HG03103 (cell line): ENCODE measurements at regions not wholly inside any gene's neighbourhood (a gene's known extent, or its start where the extent isn't known, plus 50 kb on each side); places are given as distances from the start of the nearest gene placed in this dataset.
"Not testable (repeated sequence)": the region's sequence is repeated elsewhere in the genome, so short reads cannot be mapped to it uniquely, and the experiment has no call there.

Experiments used
- ATAC-seq: cut with Tn5 transposase; IDR thresholded peaks from one replicate; pipeline ENCODE4 v1.9.1; 2021; ENCODE audit warnings: low read depth; ENCODE audit not compliant: unreplicated experiment

GRCh38 chr4:171538601-171539100, 274.6 kb upstream of the GALNTL6 start:
- no peak for ATAC-seq

GRCh38 chr4:171534391-171534790, 278.8 kb upstream of the GALNTL6 start:
- ATAC-seq = no peak

GRCh38 chr4:171532968-171533367, 280.2 kb upstream of the GALNTL6 start:
- no peak for ATAC-seq

GRCh38 chr4:171524903-171525302, 288.3 kb upstream of the GALNTL6 start:
- no peak for ATAC-seq

GRCh38 chr4:171521726-171522125, 291.5 kb upstream of the GALNTL6 start:
- no peak for ATAC-seq

GRCh38 chr4:171519457-171519856, 293.7 kb upstream of the GALNTL6 start:
- no peak for ATAC-seq

GRCh38 chr4:171517883-171518282, 295.3 kb upstream of the GALNTL6 start:
- ATAC-seq = no peak

GRCh38 chr4:171516694-171517093, 296.5 kb upstream of the GALNTL6 start:
- ATAC-seq = no peak

- ATAC-seq = no peak
Measured at GRCh38 chr4:171484681-171485080, 328.5 kb upstream of the GALNTL6 start.

- ATAC-seq = no peak
Measured at GRCh38 chr4:171478181-171478580, 335.0 kb upstream of the GALNTL6 start.

- not testable (repeated sequence) for ATAC-seq
Measured at GRCh38 chr4:171475111-171475510, 338.1 kb upstream of the GALNTL6 start.

- no peak for ATAC-seq
Measured at GRCh38 chr4:171473155-171473554, 340.0 kb upstream of the GALNTL6 start.

GRCh38 chr4:171472230-171472629, 341.0 kb upstream of the GALNTL6 start:
- no peak for ATAC-seq

- no peak for ATAC-seq
Measured at GRCh38 chr4:171464499-171464898, 348.7 kb upstream of the GALNTL6 start.

- no peak for ATAC-seq
Measured at GRCh38 chr4:171461191-171461590, 352.0 kb upstream of the GALNTL6 start.

- no peak for ATAC-seq
Measured at GRCh38 chr4:171448919-171449481, 364.2 kb upstream of the GALNTL6 start.

- ATAC-seq = no peak
Measured at GRCh38 chr4:171448358-171448757, 364.8 kb upstream of the GALNTL6 start.

GRCh38 chr4:171441300-171441941, 371.8 kb upstream of the GALNTL6 start:
- ATAC-seq = no peak

- no peak for ATAC-seq
Measured at GRCh38 chr4:171433674-171434073, 379.5 kb upstream of the GALNTL6 start.

- no peak for ATAC-seq
Measured at GRCh38 chr4:171432536-171432935, 380.7 kb upstream of the GALNTL6 start.

- ATAC-seq = peak; percentile 58
Measured at GRCh38 chr4:171430495-171430894, 382.7 kb upstream of the GALNTL6 start.

- no peak for ATAC-seq
Measured at GRCh38 chr4:171397175-171397574, 416.0 kb upstream of the GALNTL6 start.
